GM21526 (cell line): ENCODE measurements at regions not wholly inside any gene's neighbourhood (a gene's known extent, or its start where the extent isn't known, plus 50 kb on each side); places are given as distances from the start of the nearest gene placed in this dataset.

ENCODE experiments used
- ATAC-seq: cut with Tn5 transposase; IDR thresholded peaks from one replicate; pipeline ENCODE4 v1.9.1; 2021; ENCODE audit warnings: moderate library complexity; ENCODE audit not compliant: unreplicated experiment, low FRiP score

GRCh38 chr12:127677537-127678131, 589.3 kb upstream of the TMEM132C start:
- no peak for ATAC-seq

GRCh38 chr12:127678945-127679344, 588.0 kb upstream of the TMEM132C start:
- no peak for ATAC-seq

- ATAC-seq: no peak
These were observed 586.5 kb upstream of the TMEM132C start for GRCh38 chr12:127680516-127680915.

GRCh38 chr12:127681151-127681754, 585.7 kb upstream of the TMEM132C start:
- ATAC-seq: no peak

- no peak for ATAC-seq
These were observed 581.5 kb upstream of the TMEM132C start for GRCh38 chr12:127685491-127685890.

GRCh38 chr12:127685931-127686330, 581.0 kb upstream of the TMEM132C start:
- no peak for ATAC-seq

- ATAC-seq: no peak
These were observed 579.8 kb upstream of the TMEM132C start for GRCh38 chr12:127687181-127687580.

GRCh38 chr12:127688906-127689428, 578.0 kb upstream of the TMEM132C start:
- no peak for ATAC-seq

- ATAC-seq: no peak
These were observed 576.8 kb upstream of the TMEM132C start for GRCh38 chr12:127690161-127690560.

GRCh38 chr12:127696963-127697362, 570.0 kb upstream of the TMEM132C start:
- no peak for ATAC-seq

- ATAC-seq: no peak
These were observed 563.9 kb upstream of the TMEM132C start for GRCh38 chr12:127703026-127703425.

GRCh38 chr12:127711108-127711507, 555.9 kb upstream of the TMEM132C start:
- no peak for ATAC-seq

- no peak for ATAC-seq
These were observed 554.4 kb upstream of the TMEM132C start for GRCh38 chr12:127712561-127712960.

GRCh38 chr12:127716166-127716565, 550.8 kb upstream of the TMEM132C start:
- no peak for ATAC-seq

GRCh38 chr12:127717278-127717677, 549.7 kb upstream of the TMEM132C start:
- ATAC-seq: no peak

GRCh38 chr12:127720334-127720733, 546.6 kb upstream of the TMEM132C start:
- ATAC-seq: no peak

GRCh38 chr12:127722611-127723010, 544.4 kb upstream of the TMEM132C start:
- no peak for ATAC-seq

- ATAC-seq: no peak
These were observed 543.7 kb upstream of the TMEM132C start for GRCh38 chr12:127723251-127723650.

- no peak for ATAC-seq
These were observed 540.2 kb upstream of the TMEM132C start for GRCh38 chr12:127726671-127727315.

GRCh38 chr12:127728285-127728684, 538.7 kb upstream of the TMEM132C start:
- no peak for ATAC-seq

- ATAC-seq: no peak
These were observed 538.2 kb upstream of the TMEM132C start for GRCh38 chr12:127728729-127729128.

GRCh38 chr12:127729381-127729780, 537.6 kb upstream of the TMEM132C start:
- no peak for ATAC-seq
